Stimulated activated CD8-positive, alpha-beta memory T cell treated with anti-CD3 and anti-CD28 coated beads, Interleukin-7, amount 100 ng/mL, for 24 hours (primary cell): ENCODE measurements at regions not wholly inside any gene's neighbourhood (a gene's known extent, or its start where the extent isn't known, plus 50 kb on each side); places are given as distances from the start of the nearest gene placed in this dataset.
A peak's percentile ranks its signal among the peaks of the same experiment; 100 is the strongest.
"Not testable (repeated sequence)": the region's sequence is repeated elsewhere in the genome, so short reads cannot be mapped to it uniquely, and the experiment has no call there.

ENCODE experiments used
- DNase-seq: peaks from one replicate; pipeline ENCODE4 v3.0.0-alpha.2; 2020; ENCODE audit warnings: low read depth

DNA sequence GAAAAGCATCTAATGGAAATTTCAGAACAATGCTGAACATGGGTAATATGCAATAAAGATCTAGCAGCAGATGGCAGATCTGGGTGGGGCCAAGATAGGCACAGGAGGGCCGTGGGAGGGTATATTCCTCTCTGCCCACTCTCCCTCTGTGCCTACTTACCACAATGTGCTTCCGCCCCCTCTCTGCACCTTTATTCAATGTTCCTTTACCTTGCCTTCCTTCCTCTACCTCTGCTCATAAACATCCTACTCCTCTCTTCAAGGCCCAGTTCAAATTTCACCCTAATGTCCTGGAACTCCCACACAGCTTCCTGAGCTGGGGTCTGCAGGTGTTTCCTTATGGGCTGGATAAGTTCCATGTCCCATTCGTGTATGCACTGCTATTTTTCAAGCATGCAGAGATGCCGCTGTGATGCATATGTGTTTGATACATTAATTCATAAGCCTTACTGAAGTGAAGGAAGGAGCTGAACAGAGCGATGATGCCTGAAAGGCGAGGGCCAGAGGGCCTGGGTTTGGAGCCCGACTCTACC is 65.6 kb upstream of the EDEM3 start:
- no peak for DNase-seq

DNA sequence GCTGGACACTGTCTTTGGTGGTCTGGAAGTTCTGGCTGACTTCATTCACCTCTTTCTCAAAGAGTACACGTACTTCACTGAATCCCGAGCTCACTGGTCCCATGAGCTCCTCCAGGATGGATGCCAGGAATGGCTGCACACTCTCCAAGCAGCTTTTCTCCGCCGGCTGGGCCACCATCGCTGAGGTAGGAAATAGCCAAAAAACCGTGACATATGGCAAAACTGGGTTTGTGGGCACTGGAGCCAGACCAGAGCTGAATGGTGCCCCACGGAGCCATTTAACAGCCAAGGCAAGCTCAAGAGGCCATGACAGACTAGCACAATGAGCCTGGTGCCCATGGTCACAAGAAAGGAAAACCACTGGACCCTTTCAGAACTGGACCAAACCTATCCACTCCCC is 64.0 kb upstream of the EDEM3 start:
- DNase-seq: no peak

DNA sequence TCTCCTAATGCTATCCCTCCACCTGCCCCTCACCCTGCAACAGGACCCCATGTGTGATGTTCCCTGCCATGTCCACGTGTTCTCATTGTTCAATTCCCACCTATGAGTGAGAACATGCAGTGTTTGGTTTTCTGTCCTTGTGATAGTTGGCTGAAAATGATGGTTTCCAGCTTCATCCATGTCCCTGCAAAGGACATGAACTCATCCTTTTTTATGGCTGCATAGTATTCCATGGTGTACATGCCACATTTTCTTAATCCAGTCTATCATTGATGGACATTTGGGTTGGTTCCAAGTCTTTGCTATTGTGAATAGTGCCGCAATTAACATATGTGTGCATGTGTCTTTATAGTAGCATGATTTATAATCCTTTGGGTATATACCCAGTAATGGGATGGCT is 62.3 kb upstream of the EDEM3 start:
- not testable (repeated sequence) for DNase-seq

DNA sequence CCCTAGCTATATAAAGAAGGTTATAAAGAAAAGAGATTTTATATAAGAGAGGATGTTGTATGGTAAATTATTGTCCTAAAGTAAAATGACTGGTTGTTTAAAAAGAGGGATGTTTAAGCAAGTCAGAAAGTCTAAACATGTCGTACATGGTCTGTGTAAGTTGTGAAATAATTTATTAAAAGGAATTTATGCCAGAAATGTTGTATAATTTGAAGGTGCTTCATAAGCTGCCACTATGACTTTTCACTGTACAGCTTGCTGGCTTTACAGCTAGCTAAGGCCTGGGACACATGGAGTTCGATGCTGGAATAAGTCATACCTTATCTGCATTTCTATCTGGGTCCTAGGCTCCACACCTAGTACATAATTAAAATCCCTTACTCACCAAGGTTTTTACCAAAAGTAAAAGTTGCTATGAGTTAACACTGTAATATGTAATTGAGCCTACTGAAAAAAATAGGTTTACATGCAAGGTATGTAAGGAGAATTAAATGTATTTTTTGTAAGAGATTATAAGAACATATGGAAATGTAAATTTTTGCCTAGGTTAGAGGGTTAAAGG is 59.0 kb upstream of the EDEM3 start:
- no peak for DNase-seq

DNA sequence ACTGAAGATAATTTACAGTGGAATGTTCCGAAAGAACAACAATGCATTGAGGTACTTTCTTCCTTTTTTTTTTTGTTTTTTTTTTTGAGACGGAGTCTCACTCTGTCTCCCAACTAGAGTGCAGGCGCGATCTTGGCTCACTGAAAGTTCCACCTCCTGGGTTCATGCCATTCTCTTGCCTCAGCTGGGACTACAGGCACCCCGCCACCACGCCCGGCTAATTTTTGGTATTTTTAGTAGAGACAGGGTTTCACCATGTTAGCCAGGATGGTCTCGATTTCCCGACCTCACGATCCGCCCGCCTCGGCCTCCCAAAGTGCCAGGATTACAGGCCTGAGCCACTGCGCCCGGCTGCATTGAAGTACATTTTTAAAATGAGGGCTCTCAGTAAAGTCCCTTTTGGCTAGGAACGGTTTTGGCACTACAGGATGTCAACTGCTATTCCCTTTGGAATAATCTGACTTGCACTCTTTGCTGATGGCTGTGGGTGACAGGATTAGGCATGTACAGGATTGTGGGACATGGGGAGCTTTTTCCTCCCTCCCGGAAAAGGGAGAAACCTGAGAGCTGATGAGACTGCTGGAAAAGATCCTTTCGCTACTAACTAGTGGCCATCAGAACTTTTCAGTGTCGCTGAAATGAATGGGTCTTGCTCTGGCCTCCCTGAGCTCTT is 56.9 kb upstream of the EDEM3 start:
- DNase-seq: no peak

DNA sequence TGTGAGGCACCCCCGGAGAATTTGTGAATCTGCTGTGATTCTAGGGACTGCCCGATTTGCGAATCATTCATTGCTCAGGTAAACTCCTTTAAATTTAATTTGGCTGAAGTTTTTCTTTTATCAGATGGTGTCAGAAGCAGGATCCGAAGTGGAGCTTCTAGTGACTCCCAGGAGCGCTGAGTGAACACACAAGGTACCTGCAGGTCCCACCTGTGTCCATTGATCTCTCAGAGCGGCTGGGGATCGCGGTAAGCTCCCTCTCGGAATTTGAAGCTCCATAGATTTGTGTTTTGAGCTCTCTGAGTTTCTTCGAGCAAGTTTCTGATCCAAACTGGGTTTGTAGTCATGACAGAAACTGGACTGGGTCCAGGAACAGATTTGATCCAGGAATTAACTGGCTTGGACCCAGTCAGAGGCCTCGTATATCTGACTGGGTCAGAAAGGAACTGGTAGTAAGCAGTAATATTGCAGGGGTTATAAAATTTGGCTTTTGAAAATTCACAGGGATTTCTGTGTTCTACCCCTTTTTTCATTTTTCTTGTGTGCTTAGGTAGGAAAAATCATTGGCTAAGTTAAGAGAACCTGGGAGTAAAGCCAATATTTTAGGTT is 56.2 kb upstream of the EDEM3 start:
- no peak for DNase-seq

DNA sequence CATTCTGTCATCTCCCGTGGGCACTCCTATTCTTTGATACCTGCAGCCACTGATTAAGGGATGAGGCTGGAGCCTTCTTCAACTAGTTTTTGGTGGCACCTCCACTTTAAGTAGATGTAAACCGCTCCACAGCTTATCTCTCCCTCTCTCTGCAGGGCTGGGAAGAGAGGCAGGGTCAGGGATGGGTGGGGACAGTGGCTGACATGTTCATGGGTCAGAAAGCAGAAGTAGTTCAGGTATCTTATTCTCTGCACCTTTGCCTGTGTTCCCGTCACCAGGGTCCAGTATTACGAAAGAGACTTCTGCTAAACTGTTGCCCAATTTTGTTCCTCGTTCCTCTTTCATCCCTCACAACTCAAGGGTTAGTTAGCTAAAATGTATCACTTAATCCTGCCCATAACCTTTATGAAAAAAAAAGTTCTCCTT is 51.7 kb upstream of the EDEM3 start:
- no peak for DNase-seq

DNA sequence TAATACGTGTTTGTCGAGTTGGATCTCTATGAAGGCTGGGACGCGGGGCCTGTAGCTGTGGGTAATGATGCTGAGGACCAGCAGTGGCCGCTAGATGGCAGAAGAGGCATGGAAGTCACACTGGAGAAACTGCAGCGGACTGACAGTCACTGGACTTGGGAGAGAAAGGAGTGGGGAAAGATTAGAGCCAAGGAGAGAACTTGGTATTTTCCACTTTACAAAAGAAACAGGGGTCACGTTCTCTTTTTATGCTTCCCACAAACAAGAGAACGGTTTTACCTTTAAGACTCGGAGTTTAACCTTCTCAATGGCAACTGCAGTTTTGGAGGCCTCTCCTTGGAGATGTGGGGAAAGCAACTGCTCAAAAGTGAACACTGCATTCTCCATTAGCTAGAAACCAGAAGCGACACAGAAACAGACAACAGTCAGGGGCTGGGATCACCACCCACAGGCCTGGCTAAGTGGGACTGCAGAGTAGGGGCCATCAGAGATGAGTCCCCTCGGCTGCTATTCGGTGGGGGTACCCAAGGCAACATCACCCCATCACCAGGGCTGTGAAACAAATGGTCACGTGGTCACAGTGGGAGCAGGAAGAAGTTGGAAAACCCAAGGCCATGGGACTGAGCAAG is 51.1 kb upstream of the EDEM3 start:
- DNase-seq: peak; percentile 77
